ENCODE measurements at regions not wholly inside any gene's neighbourhood (a gene's known extent, or its start where the extent isn't known, plus 50 kb on each side); places are given as distances from the start of the nearest gene placed in this dataset.

DNA sequence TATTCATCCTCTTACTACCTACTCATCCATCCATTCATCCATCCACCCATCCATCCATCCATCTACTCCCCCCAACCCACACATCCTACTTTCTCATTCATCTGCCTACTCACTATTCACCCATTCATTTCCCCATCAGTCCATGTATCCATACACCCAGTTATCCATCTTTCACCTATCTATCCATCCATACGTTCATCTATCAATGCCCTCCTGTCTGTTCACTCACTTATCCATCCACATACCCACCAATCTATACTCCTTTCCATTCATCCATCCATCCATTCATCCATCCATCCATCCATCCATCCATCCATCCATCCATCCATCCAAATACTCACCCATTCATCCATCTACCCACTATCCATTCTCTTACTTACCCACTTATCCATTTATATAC lies 117.8 kb upstream of the LHX5 start:
- no peak overlapping the region for H3K4me2 ChIP-seq (ENCODE audit: low read length)
- no peaks in the 10 kb centered on the region for H3K9me3 ChIP-seq (ENCODE audit: low read length)
- H4K20me1 ChIP-seq (ENCODE audit: insufficient read depth, low read length), result no peaks in the 10 kb centered on the region

DNA sequence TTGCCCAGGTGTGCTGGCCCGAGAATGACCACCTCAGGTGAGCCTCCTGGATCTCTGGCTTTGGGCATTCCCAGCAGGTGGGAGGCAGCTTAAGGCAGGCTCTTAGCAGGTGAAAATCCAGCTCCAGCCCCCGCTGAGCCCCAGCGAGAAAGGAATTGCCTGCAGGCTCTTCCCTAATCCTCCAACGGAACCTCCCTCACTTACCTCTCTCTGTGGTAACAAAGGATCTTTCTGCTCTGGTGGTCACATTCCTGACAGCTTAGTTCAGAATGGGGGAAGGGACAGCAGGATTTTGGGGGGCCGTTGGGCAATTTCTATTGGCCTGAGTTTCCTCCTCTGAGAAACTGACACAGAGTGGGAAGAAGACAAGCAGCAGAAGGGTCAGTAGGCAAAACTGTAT lies 116.0 kb upstream of the LHX5 start:
- no peak overlapping the region for H3K4me3 ChIP-seq (ENCODE audit: low read depth, low read length, poor library complexity, severe bottlenecking)
- H3K27ac ChIP-seq (ENCODE audit: low read depth, low read length, poor library complexity, severe bottlenecking), result no peak overlapping the region
- no peaks in the 10 kb centered on the region for H3K79me2 ChIP-seq (ENCODE audit: insufficient read depth, low read length)
- no peaks in the 10 kb centered on the region for H3K9me3 ChIP-seq (ENCODE audit: low read length)
- H4K20me1 ChIP-seq (ENCODE audit: insufficient read depth, low read length), result no peaks in the 10 kb centered on the region
- no peaks in the 10 kb centered on the region for H3K9me2 ChIP-seq (ENCODE audit: low read depth, low read length)
- no peak overlapping the region for H2AFZ ChIP-seq (ENCODE audit: low read length)
- 0 out of 2 replicates have a peak, but pooled peaks cover 3% of the 10 kb centered on the region for H3K27me3 ChIP-seq (ENCODE audit: insufficient read depth, low read length)
- no peak overlapping the region for H3K4me2 ChIP-seq (ENCODE audit: low read length)
- no peaks in the 10 kb centered on the region for H3K4me1 ChIP-seq (ENCODE audit: insufficient read depth, low read length, severe bottlenecking)
- H3F3A ChIP-seq (ENCODE audit: insufficient read depth, low read length), result no peaks in the 10 kb centered on the region
- no peak overlapping the region for H3K9ac ChIP-seq (ENCODE audit: low read length)
- H3K36me3 ChIP-seq (ENCODE audit: insufficient read depth, low read length), result no peaks in the 10 kb centered on the region
- TF ChIP-seq CTCF (IDR thresholded peaks at IDR 0.05; ENCODE audit: low read length), result no peak
- no peak for TF ChIP-seq EZH2 (IDR thresholded peaks at IDR 0.05; ENCODE audit: borderline replicate concordance, low read length)

More for the DNA sequence above, 117.8 kb upstream of the LHX5 start:
- H3K79me2 ChIP-seq (ENCODE audit: insufficient read depth, low read length), result no peaks in the 10 kb centered on the region
- TF ChIP-seq CTCF (IDR thresholded peaks at IDR 0.05; ENCODE audit: low read length) (no peak), EZH2 (IDR thresholded peaks at IDR 0.05; ENCODE audit: borderline replicate concordance, low read length) (no peak)
- no peak overlapping the region for H2AFZ ChIP-seq (ENCODE audit: low read length)
- H3K9ac ChIP-seq (ENCODE audit: low read length), result no peak overlapping the region
- no peak overlapping the region for H3K4me3 ChIP-seq (ENCODE audit: low read depth, low read length, poor library complexity, severe bottlenecking)
- H3K36me3 ChIP-seq (ENCODE audit: insufficient read depth, low read length), result no peaks in the 10 kb centered on the region
- H3K27ac ChIP-seq (ENCODE audit: low read depth, low read length, poor library complexity, severe bottlenecking), result no peak overlapping the region
- 0 out of 2 replicates have a peak, but pooled peaks cover 3% of the 10 kb centered on the region for H3K27me3 ChIP-seq (ENCODE audit: insufficient read depth, low read length)
- no peaks in the 10 kb centered on the region for H3F3A ChIP-seq (ENCODE audit: insufficient read depth, low read length)
- no peaks in the 10 kb centered on the region for H3K4me1 ChIP-seq (ENCODE audit: insufficient read depth, low read length, severe bottlenecking)
- no peaks in the 10 kb centered on the region for H3K9me2 ChIP-seq (ENCODE audit: low read depth, low read length)

DNA sequence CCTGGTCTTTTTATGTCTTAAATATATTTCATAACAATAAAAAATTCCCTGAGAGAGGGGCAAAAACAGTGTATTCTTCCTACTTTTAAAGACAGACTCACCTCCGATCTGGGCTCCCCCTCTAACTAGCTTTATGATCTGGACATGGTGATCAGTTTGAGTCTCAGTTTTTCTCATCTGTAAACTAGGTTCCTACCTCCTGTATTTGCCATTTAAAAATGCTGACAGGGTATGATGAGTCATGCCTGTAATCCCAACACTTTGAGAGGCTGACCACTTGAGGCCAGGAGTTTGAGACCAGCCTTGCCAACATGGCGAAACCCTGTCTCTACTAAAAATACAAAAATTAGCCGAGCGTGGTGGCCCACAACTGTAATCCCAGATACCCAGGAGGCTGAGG lies 114.8 kb upstream of the LHX5 start:
- Histone ChIP-seq H2AFZ (ENCODE audit: low read length) (no peak overlapping the region), H3K9me2 (ENCODE audit: low read depth, low read length) (no peaks in the 10 kb centered on the region), H3F3A (ENCODE audit: insufficient read depth, low read length) (no peaks in the 10 kb centered on the region), H3K4me3 (ENCODE audit: low read depth, low read length, poor library complexity, severe bottlenecking) (no peak overlapping the region), H3K9me3 (ENCODE audit: low read length) (no peaks in the 10 kb centered on the region), H3K9ac (ENCODE audit: low read length) (no peak overlapping the region), H3K27ac (ENCODE audit: low read depth, low read length, poor library complexity, severe bottlenecking) (no peak overlapping the region), H3K36me3 (ENCODE audit: insufficient read depth, low read length) (no peaks in the 10 kb centered on the region), H3K27me3 (ENCODE audit: insufficient read depth, low read length) (no peaks in the 10 kb centered on the region), H4K20me1 (ENCODE audit: insufficient read depth, low read length) (no peaks in the 10 kb centered on the region), H3K4me1 (ENCODE audit: insufficient read depth, low read length, severe bottlenecking) (no peaks in the 10 kb centered on the region), H3K4me2 (ENCODE audit: low read length) (no peak overlapping the region), H3K79me2 (ENCODE audit: insufficient read depth, low read length) (no peaks in the 10 kb centered on the region)
- TF ChIP-seq CTCF (IDR thresholded peaks at IDR 0.05; ENCODE audit: low read length), result no peak
- TF ChIP-seq EZH2 (IDR thresholded peaks at IDR 0.05; ENCODE audit: borderline replicate concordance, low read length), result no peak
